ENCODE measurements at regions not wholly inside any gene's neighbourhood (a gene's known extent, or its start where the extent isn't known, plus 50 kb on each side); places are given as distances from the start of the nearest gene placed in this dataset.

DNA sequence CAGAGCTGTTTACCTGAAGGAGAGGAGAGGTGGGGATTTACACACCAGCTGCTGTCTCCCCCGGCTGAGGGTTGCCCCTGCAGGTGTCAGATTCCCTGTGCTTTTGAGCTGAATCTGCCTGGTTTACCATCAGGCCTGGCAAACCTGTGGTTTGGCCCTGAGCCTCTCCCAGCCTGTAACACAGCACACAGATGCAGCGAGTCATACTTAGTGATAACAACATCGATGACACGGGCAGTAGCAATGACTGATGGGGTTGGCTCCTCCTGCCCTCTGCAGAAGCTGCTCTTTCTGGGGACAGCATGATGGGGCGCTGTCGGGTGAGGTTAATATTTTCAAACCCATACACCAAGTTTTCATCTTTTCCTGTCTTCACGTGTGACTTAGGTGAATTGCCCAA is 380.0 kb upstream of the B3GAT1 start:
- peak; percentile 68 for ATAC-seq
- ChIA-PET POLR2A (no interaction called here), CTCF (no interaction called here), RAD21 (ENCODE audit: low non-redundant PET in 1 of 2, low total read pairs in 2 of 2, uncharacterized antibody in 2 of 2, unreplicated experiment in 2 of 2) (no interaction called here)
- no peaks in the 10 kb centered on the region for H3K36me3 ChIP-seq (ENCODE audit: control insufficient read depth in 1 of 2, insufficient read depth in 2 of 2, low read length in 2 of 2)
- no peaks in the 10 kb centered on the region for H3K9me2 ChIP-seq (ENCODE audit: insufficient read depth)
- no peak overlapping the region for H3K4me3 ChIP-seq (replicated peaks in 1 of 2; ENCODE audit: low read depth in 1 of 2, low read length in 2 of 2)
- H2AFZ ChIP-seq (ENCODE audit: low read depth, low read length, poor library complexity, severe bottlenecking): no peak overlapping the region
- no peaks in the 10 kb centered on the region for H3K9me3 ChIP-seq (ENCODE audit: control insufficient read depth in 1 of 2, insufficient read depth in 1 of 2, low read depth in 1 of 2, low read length in 2 of 2)
- no peak overlapping the region for H3K4me2 ChIP-seq (ENCODE audit: low read length)
- TF ChIP-seq JUND (IDR thresholded peaks at IDR 0.05): no peak
- TF ChIP-seq POLR2AphosphoS5 (IDR thresholded peaks at IDR 0.05; ENCODE audit: low read depth, low read length): no peak
- TF ChIP-seq TCF7L2 (IDR thresholded peaks at IDR 0.05; ENCODE audit: borderline replicate concordance, extremely low read depth, insufficient read depth, insufficient read length): no peak
- no peak for TF ChIP-seq EGR1 (IDR thresholded peaks at IDR 0.05; ENCODE audit: low read depth)
- no peak for TF ChIP-seq SP1 (IDR thresholded peaks at IDR 0.05; ENCODE audit: low read depth)
- TF ChIP-seq POLR2A (IDR thresholded peaks at IDR 0.05; ENCODE audit: borderline replicate concordance, extremely low read depth, insufficient read depth, insufficient read length): no peak
- TF ChIP-seq SIN3A (IDR thresholded peaks at IDR 0.05; ENCODE audit: low read depth): no peak
- no peak for TF ChIP-seq ZNF274 (IDR thresholded peaks at IDR 0.05; ENCODE audit: low read depth, low read length)
- no peak for TF ChIP-seq FOSL1 (IDR thresholded peaks at IDR 0.05; ENCODE audit: low read depth)
- TF ChIP-seq EZH2 (IDR thresholded peaks at IDR 0.05): no peak
- TF ChIP-seq, protein P1, sequence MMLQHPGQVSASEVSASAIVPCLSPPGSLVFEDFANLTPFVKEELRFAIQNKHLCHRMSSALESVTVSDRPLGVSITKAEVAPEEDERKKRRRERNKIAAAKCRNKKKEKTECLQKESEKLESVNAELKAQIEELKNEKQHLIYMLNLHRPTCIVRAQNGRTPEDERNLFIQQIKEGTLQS (IDR thresholded peaks at IDR 0.05): no peak
- TF ChIP-seq RAD21 (IDR thresholded peaks at IDR 0.05; ENCODE audit: low read depth): no peak
- TF ChIP-seq CBX3 (IDR thresholded peaks at IDR 0.05; ENCODE audit: low read depth): no peak
- no peak for TF ChIP-seq EZH2phosphoT487 (IDR thresholded peaks at IDR 0.05; ENCODE audit: borderline replicate concordance)
- H3K79me2 ChIP-seq (ENCODE audit: insufficient read depth, low read length): no peaks in the 10 kb centered on the region
- no peak overlapping the region for H3K9ac ChIP-seq (ENCODE audit: low read length)
- intact Hi-C loops (cut with micrococcal nuclease): no loop called here
- no peaks in the 10 kb centered on the region for H4K20me1 ChIP-seq (ENCODE audit: insufficient read depth)
- no TSS peak for BruUV-seq (replicated peaks)
- no peak overlapping the region for H3K27ac ChIP-seq (ENCODE audit: low read depth, low read length)
- H3K27me3 ChIP-seq (ENCODE audit: insufficient read depth, low read length): peaks cover 29% of the 10 kb centered on the region
- no peak for DNase-seq (ENCODE audit: low read depth, low spot score)
- no peaks in the 10 kb centered on the region for H3K4me1 ChIP-seq (ENCODE audit: control insufficient read depth in 1 of 2, insufficient read depth in 2 of 2, low read length in 2 of 2)

- Histone ChIP-seq H3K79me2 (ENCODE audit: insufficient read depth, low read length) (no peaks in the 10 kb centered on the region), H3K4me3 (replicated peaks in 1 of 2; ENCODE audit: low read depth in 1 of 2, low read length in 2 of 2) (no peak overlapping the region), H3K9me3 (ENCODE audit: control insufficient read depth in 1 of 2, insufficient read depth in 1 of 2, low read depth in 1 of 2, low read length in 2 of 2) (no peaks in the 10 kb centered on the region), H3K4me1 (ENCODE audit: control insufficient read depth in 1 of 2, insufficient read depth in 2 of 2, low read length in 2 of 2) (no peaks in the 10 kb centered on the region), H3K27ac (ENCODE audit: low read depth, low read length) (no peak overlapping the region), H3K9me2 (ENCODE audit: insufficient read depth) (no peaks in the 10 kb centered on the region), H4K20me1 (ENCODE audit: insufficient read depth) (no peaks in the 10 kb centered on the region), H2AFZ (ENCODE audit: low read depth, low read length, poor library complexity, severe bottlenecking) (no peak overlapping the region), H3K9ac (ENCODE audit: low read length) (no peak overlapping the region), H3K27me3 (ENCODE audit: insufficient read depth, low read length) (peaks cover 29% of the 10 kb centered on the region), H3K36me3 (ENCODE audit: control insufficient read depth in 1 of 2, insufficient read depth in 2 of 2, low read length in 2 of 2) (no peaks in the 10 kb centered on the region), H3K4me2 (ENCODE audit: low read length) (no peak overlapping the region)
- ChIA-PET POLR2A (no interaction called here), CTCF (no interaction called here), RAD21 (ENCODE audit: low non-redundant PET in 1 of 2, low total read pairs in 2 of 2, uncharacterized antibody in 2 of 2, unreplicated experiment in 2 of 2) (no interaction called here)
- no TSS peak for BruUV-seq (replicated peaks)
- intact Hi-C loops (cut with micrococcal nuclease): no loop called here
- DNase-seq (ENCODE audit: low read depth, low spot score) (no peak), ATAC-seq (no peak)
- no peak for TF ChIP-seq ZNF274 (IDR thresholded peaks at IDR 0.05; ENCODE audit: low read depth, low read length)
- no peak for TF ChIP-seq POLR2AphosphoS5 (IDR thresholded peaks at IDR 0.05; ENCODE audit: low read depth, low read length)
- TF ChIP-seq REST (IDR thresholded peaks at IDR 0.05; ENCODE audit: low read depth): no peak
- TF ChIP-seq CBX3 (IDR thresholded peaks at IDR 0.05; ENCODE audit: low read depth): no peak
- no peak for TF ChIP-seq SIN3A (IDR thresholded peaks at IDR 0.05; ENCODE audit: low read depth)
- no peak for TF ChIP-seq TCF7L2 (IDR thresholded peaks at IDR 0.05; ENCODE audit: borderline replicate concordance, extremely low read depth, insufficient read depth, insufficient read length)
Measured at GRCh38 chr11:134791102-134791501, 379.1 kb upstream of the B3GAT1 start.

All from HCT116 (cell line).